WTC11 (cell line): ENCODE measurements at regions not wholly inside any gene's neighbourhood (a gene's known extent, or its start where the extent isn't known, plus 50 kb on each side); places are given as distances from the start of the nearest gene placed in this dataset.
A peak's percentile ranks its signal among the peaks of the same experiment; 100 is the strongest.

Experiments
- ATAC-seq: fragments of 200-7000 bp; cut with Tn5 transposase; 2 replicates; pipeline ENCODE4 v1.10.0; 2021; ENCODE audit warnings: mild to moderate bottlenecking, moderate library complexity
- CTCF ChIA-PET: fragments of 300-600 bp; sonication (Branson Sonifier 250); formaldehyde crosslinking; loops from one replicate; lab custom pipeline; 2021; ENCODE audit warnings: antibody characterized with exemption; lab: Charles Lee
- POLR2A ChIA-PET: fragments of 350-600 bp; sonication (Branson Sonifier 250); formaldehyde crosslinking; loops from one replicate; lab custom pipeline; 2021; ENCODE audit warnings: antibody characterized with exemption; lab: Charles Lee
- DNase-seq: peaks from one replicate; pipeline ENCODE4 v3.0.0; 2021; ENCODE audit warnings: low spot score
- H3K27ac Mint-ChIP-seq: 2 replicates; pipeline ENCODE4 v1.8.0; 2021; ENCODE audit warnings: mixed read lengths
- H3K27me3 Mint-ChIP-seq: 2 replicates; pipeline ENCODE4 v1.8.0; 2021; ENCODE audit warnings: low read depth, mild to moderate bottlenecking, moderate library complexity, mixed read lengths
- H3K36me3 Mint-ChIP-seq: 2 replicates; pipeline ENCODE4 v1.8.0; 2021; ENCODE audit warnings: mixed read lengths
- H3K4me1 Mint-ChIP-seq: 2 replicates; pipeline ENCODE4 v1.8.0; 2022; ENCODE audit warnings: mixed read lengths
- H3K4me3 Mint-ChIP-seq: 2 replicates; pipeline ENCODE4 v1.8.0; 2021; ENCODE audit warnings: mild to moderate bottlenecking, moderate library complexity, mixed read lengths
- H3K9me3 Mint-ChIP-seq: 2 replicates; pipeline ENCODE4 v1.8.0; 2021; ENCODE audit warnings: mixed read lengths
- AR ChIP-seq: fragments of 250-450 bp; sonication (Bioruptor Pico); IDR thresholded peaks from 2 replicates; pipeline ENCODE4 v1.9.0; 2021; ENCODE audit warnings: mild to moderate bottlenecking
- CREM ChIP-seq: sonication (generic); formaldehyde crosslinking; IDR thresholded peaks from 2 replicates; pipeline ENCODE4 v1.8.1; 2022; ENCODE audit warnings: mild to moderate bottlenecking, missing genetic modification reagents, moderate library complexity
- CTCF ChIP-seq: fragments of 200-600 bp; IDR thresholded peaks from 2 replicates; pipeline ENCODE4 v1.8.0; 2022; ENCODE audit warnings: antibody characterized with exemption
- ERG ChIP-seq: fragments of 250-450 bp; sonication (Bioruptor Pico); IDR thresholded peaks from 2 replicates; pipeline ENCODE4 v1.8.0; 2021; ENCODE audit warnings: mild to moderate bottlenecking
- FOXJ3 ChIP-seq: sonication (generic); formaldehyde crosslinking; IDR thresholded peaks from 2 replicates; pipeline ENCODE4 v1.9.0; 2021; ENCODE audit warnings: missing genetic modification reagents, mild to moderate bottlenecking, borderline replicate concordance
- FOXK1 ChIP-seq: sonication (generic); formaldehyde crosslinking; IDR thresholded peaks from 2 replicates; pipeline ENCODE4 v1.8.0; 2022; ENCODE audit warnings: mild to moderate bottlenecking, moderate library complexity, missing genetic modification reagents
- FOXP1 ChIP-seq: sonication (generic); formaldehyde crosslinking; IDR thresholded peaks from 2 replicates; pipeline ENCODE4 v1.8.0; 2022; ENCODE audit warnings: missing genetic modification reagents, mild to moderate bottlenecking, moderate library complexity, borderline replicate concordance
- FOXP4 ChIP-seq: sonication (generic); formaldehyde crosslinking; IDR thresholded peaks from 2 replicates; pipeline ENCODE4 v1.8.0; 2022; ENCODE audit warnings: mild to moderate bottlenecking, missing genetic modification reagents
- MAX ChIP-seq: sonication (generic); formaldehyde crosslinking; IDR thresholded peaks from 2 replicates; pipeline ENCODE4 v1.8.0; 2022; ENCODE audit warnings: mild to moderate bottlenecking, missing genetic modification reagents
- SOX15 ChIP-seq: fragments of 250-450 bp; sonication (Bioruptor Pico); IDR thresholded peaks from 2 replicates; pipeline ENCODE4 v1.9.0; 2021; ENCODE audit warnings: mild to moderate bottlenecking
- TCF7 ChIP-seq: sonication (generic); formaldehyde crosslinking; IDR thresholded peaks from 2 replicates; pipeline ENCODE4 v1.8.0; 2022; ENCODE audit warnings: mild to moderate bottlenecking, low read depth, missing genetic modification reagents, moderate library complexity
- USF2 ChIP-seq: sonication (generic); formaldehyde crosslinking; IDR thresholded peaks from 2 replicates; pipeline ENCODE4 v1.8.1; 2023; ENCODE audit warnings: mild to moderate bottlenecking, missing genetic modification reagents, moderate library complexity
- ZBTB43 ChIP-seq: sonication (generic); formaldehyde crosslinking; IDR thresholded peaks from 2 replicates; pipeline ENCODE4 v1.8.1; 2023; ENCODE audit warnings: mild to moderate bottlenecking, missing genetic modification reagents
- ZNF219 ChIP-seq: sonication (generic); formaldehyde crosslinking; IDR thresholded peaks from 2 replicates; pipeline ENCODE4 v1.8.0; 2023; ENCODE audit warnings: missing genetic modification reagents, mild to moderate bottlenecking, borderline replicate concordance
- ZNF263 ChIP-seq: sonication (generic); formaldehyde crosslinking; IDR thresholded peaks from 2 replicates; pipeline ENCODE4 v1.8.1; 2022; ENCODE audit warnings: low read depth, mild to moderate bottlenecking, moderate library complexity, missing genetic modification reagents
- ZNF423 ChIP-seq: fragments of 250-450 bp; sonication (Bioruptor Pico); IDR thresholded peaks from 2 replicates; pipeline ENCODE4 v2.1.2; 2022; ENCODE audit warnings: mild to moderate bottlenecking, moderate library complexity

GRCh38 chr22:48650323-48651035, 1177.2 kb downstream of the BRD1 start:
- Mint-ChIP-seq H3K4me1 (no peaks in the 10 kb centered on the region), H3K36me3 (no peaks in the 10 kb centered on the region; the same call in 1 of the 2 replicates), H3K9me3 (no peaks in the 10 kb centered on the region), H3K4me3 (no peak overlapping the region), H3K27me3 (no peaks in the 10 kb centered on the region), H3K27ac (peak overlapping the region; percentile 68; the same call in 1 of the 2 replicates)
- DNase-seq (no peak), ATAC-seq (no peak)
- no peak for TF ChIP-seq USF2 (CRISPR knock-in tag)
- TF ChIP-seq SOX15 (CRISPR knock-in tag): no peak
- no peak for TF ChIP-seq AR (CRISPR knock-in tag)
- no peak for TF ChIP-seq FOXP1 (CRISPR knock-in tag)
- TF ChIP-seq ZBTB43 (CRISPR knock-in tag): no peak
- no peak for TF ChIP-seq CTCF
- no peak for TF ChIP-seq CREM (CRISPR knock-in tag)
- TF ChIP-seq MAX (CRISPR knock-in tag): no peak
- TF ChIP-seq FOXP4 (CRISPR knock-in tag): no peak
- no peak for TF ChIP-seq TCF7 (CRISPR knock-in tag)
- TF ChIP-seq FOXJ3 (CRISPR knock-in tag): no peak
- TF ChIP-seq FOXK1 (CRISPR knock-in tag): no peak
- no peak for TF ChIP-seq ERG (CRISPR knock-in tag)
- TF ChIP-seq ZNF263 (CRISPR knock-in tag): no peak
- TF ChIP-seq ZNF423: no peak
- TF ChIP-seq ZNF219 (CRISPR knock-in tag): no peak
- POLR2A ChIA-PET: no interaction called here
- CTCF ChIA-PET: no interaction called here
